Adrenal gland (tissue), 5 donors: ENCODE measurements at regions not wholly inside any gene's neighbourhood (a gene's known extent, or its start where the extent isn't known, plus 50 kb on each side); places are given as distances from the start of the nearest gene placed in this dataset.
"Not testable (repeated sequence)": the region's sequence is repeated elsewhere in the genome, so short reads cannot be mapped to it uniquely, and the experiment has no call there.

Source experiments
- CTCF ChIP-seq, 6 experiments: fragments of 450-650 bp in 4 of 6; fragments of 200-600 bp in 2 of 6; sonication (generic) in 1 of 6; IDR thresholded peaks; 1 replicate in 5 of 6; 2 replicates in 1 of 6; pipeline versions ENCODE4 v1.5.1 to v1.8.0; 2016 to 2021; ENCODE audit warnings: antibody characterized with exemption in 6 of 6, mild to moderate bottlenecking in 2 of 6, moderate library complexity in 1 of 6
- POLR2A ChIP-seq, 2 donors: fragments of 450-650 bp; IDR thresholded peaks; one replicate each; pipeline ENCODE4 v1.6.1; 2017; ENCODE audit warnings: antibody characterized with exemption in 2 of 2, mild to moderate bottlenecking in 2 of 2, moderate library complexity in 1 of 2
- donor health status: DM: no; HTN: no; CAD: no.

DNA sequence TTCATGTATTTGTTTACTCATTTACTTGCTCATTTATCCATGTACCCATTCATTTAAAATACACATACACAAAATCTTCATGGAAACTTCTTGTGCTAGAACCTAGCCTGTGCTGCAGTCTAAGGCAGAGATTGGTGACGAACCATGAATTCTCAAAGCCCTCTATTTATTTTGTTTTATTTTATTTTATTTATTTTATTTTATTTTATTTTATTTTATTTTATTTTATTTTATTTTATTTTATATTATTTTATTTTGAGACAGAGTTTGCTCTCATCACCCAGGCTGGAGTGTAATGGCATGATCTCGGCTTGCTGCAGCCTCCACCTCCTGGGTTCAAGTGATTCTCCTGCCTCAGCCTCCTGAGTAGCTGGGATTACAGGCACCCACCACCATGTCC lies 334.9 kb upstream of the PAPPA start:
- not testable (repeated sequence) for TF ChIP-seq CTCF, POLR2A (IDR thresholded peaks at IDR 0.05)
